CD4-positive, CD25-positive, alpha-beta regulatory T cell (primary cell): ENCODE measurements at regions not wholly inside any gene's neighbourhood (a gene's known extent, or its start where the extent isn't known, plus 50 kb on each side); places are given as distances from the start of the nearest gene placed in this dataset.
"Not testable (repeated sequence)": the region's sequence is repeated elsewhere in the genome, so short reads cannot be mapped to it uniquely, and the experiment has no call there.

Experiments used
- ATAC-seq, 2 donors: fragments of 150-1000 bp; cut with Tn5 transposase; one replicate each; pipeline ENCODE4 v1.10.0; 2021; ENCODE audit warnings: low read depth in 2 of 2, moderate number of reproducible peaks in 2 of 2, moderate library complexity in 1 of 2
- DNase-seq, 3 donors: peaks; one replicate each; pipeline versions ENCODE4 v3.0.0 to v3.0.0-alpha.2; 2012 to 2022; ENCODE audit warnings: mixed read lengths in 1 of 3
- H3K27ac ChIP-seq: one replicate; pipeline ENCODE4 v1.7.0; 2013; ENCODE audit warnings: mild to moderate bottlenecking, low read length; ENCODE audit not compliant: insufficient read depth, poor library complexity, severe bottlenecking
- H3K27me3 ChIP-seq: one replicate; pipeline ENCODE4 v1.7.0; 2013; ENCODE audit warnings: low read length; ENCODE audit not compliant: control insufficient read depth, insufficient read depth
- H3K36me3 ChIP-seq: one replicate; pipeline ENCODE4 v1.7.0; 2013; ENCODE audit warnings: mild to moderate bottlenecking, low read length, moderate library complexity; ENCODE audit not compliant: control insufficient read depth, insufficient read depth
- H3K4me1 ChIP-seq: 2 replicates; pipeline ENCODE4 v1.7.0; 2013; ENCODE audit warnings: mild to moderate bottlenecking, low read length; ENCODE audit not compliant: insufficient read depth, control insufficient read depth, poor library complexity, severe bottlenecking
- H3K4me3 ChIP-seq: one replicate; pipeline ENCODE4 v1.7.0; 2013; ENCODE audit warnings: low read depth, mild to moderate bottlenecking, low read length, moderate library complexity
- H3K9me3 ChIP-seq, 2 experiments: 1 replicate in 1 of 2; 2 replicates in 1 of 2; pipeline ENCODE4 v1.7.0; 2013; ENCODE audit warnings: low read length in 2 of 2, mild to moderate bottlenecking in 1 of 2, moderate library complexity in 1 of 2; ENCODE audit not compliant: control insufficient read depth in 2 of 2
- H3K27ac Mint-ChIP-seq, 3 donors: one replicate each; pipeline ENCODE4 v1.8.0; 2020 to 2022; ENCODE audit warnings: mild to moderate bottlenecking in 3 of 3, mixed read lengths in 3 of 3, moderate library complexity in 2 of 3
- H3K27me3 Mint-ChIP-seq: one replicate; pipeline ENCODE4 v1.8.0; 2022; ENCODE audit warnings: mild to moderate bottlenecking, mixed read lengths
- H3K36me3 Mint-ChIP-seq: one replicate; pipeline ENCODE4 v1.8.0; 2020; ENCODE audit warnings: mixed read lengths
- H3K4me1 Mint-ChIP-seq, 4 donors: one replicate each; pipeline ENCODE4 v1.8.0; 2020 to 2022; ENCODE audit warnings: mixed read lengths in 4 of 4, mild to moderate bottlenecking in 1 of 4
- H3K4me3 Mint-ChIP-seq, 4 donors: one replicate each; pipeline ENCODE4 v1.8.0; 2020 to 2022; ENCODE audit warnings: mild to moderate bottlenecking in 4 of 4, mixed read lengths in 4 of 4, moderate library complexity in 3 of 4
- H3K9me3 Mint-ChIP-seq, 7 donors: one replicate each; pipeline ENCODE4 v1.8.0; 2020 to 2022; ENCODE audit warnings: mixed read lengths in 7 of 7, mild to moderate bottlenecking in 3 of 7, moderate library complexity in 2 of 7

DNA sequence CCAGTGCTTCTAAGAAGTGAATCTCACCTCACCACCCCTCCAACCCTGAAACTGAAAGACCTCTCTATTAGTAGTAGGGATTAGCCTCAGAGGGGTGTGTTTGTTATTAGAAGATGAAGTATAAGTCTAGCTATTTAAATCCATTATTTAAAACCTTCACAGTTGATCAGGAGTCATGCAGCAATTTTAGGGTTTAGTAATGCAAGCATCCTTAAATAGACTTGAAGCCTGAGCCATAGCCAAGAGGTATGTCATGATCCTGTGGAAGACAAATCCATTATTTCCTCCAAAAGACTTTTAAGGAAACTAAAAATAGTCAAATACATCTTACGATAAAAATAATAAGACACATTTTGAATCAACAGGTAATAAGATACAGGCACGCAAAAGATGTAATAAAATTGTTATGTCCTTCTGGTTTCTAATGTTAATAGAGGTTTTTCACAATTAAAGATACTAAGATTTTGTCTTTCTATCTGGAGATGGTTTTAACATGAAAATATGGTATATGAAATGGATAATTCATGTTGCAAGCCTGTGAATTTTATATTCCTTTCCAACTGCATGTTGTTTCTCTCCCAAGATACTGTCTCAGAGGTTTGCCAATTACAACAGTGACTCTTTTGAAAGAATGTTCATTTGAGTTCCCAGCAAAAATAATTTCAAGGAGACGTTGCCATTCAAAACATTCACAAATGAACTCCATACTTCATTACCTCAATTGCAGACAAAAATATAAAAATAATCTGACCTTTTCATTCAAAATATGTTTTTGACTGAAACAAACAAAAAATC, 68.0 kb downstream of the LUZP4 start:
- Mint-ChIP-seq H3K27ac (no peak overlapping the region), H3K36me3 (no peaks in the 10 kb centered on the region), H3K4me1 (no peaks in the 10 kb centered on the region), H3K4me3 (no peak overlapping the region), H3K27me3 (no peaks in the 10 kb centered on the region), H3K9me3 (peaks cover 0 to 8% (median 2%) of the 10 kb centered on the region in 7 donors)
- Histone ChIP-seq H3K27me3 (no peaks in the 10 kb centered on the region), H3K36me3 (no peaks in the 10 kb centered on the region), H3K9me3 (no peaks in the 10 kb centered on the region), H3K4me1 (no peaks in the 10 kb centered on the region), H3K27ac (no peak overlapping the region), H3K4me3 (no peak overlapping the region)
- no peak for ATAC-seq
- no peak for DNase-seq

DNA sequence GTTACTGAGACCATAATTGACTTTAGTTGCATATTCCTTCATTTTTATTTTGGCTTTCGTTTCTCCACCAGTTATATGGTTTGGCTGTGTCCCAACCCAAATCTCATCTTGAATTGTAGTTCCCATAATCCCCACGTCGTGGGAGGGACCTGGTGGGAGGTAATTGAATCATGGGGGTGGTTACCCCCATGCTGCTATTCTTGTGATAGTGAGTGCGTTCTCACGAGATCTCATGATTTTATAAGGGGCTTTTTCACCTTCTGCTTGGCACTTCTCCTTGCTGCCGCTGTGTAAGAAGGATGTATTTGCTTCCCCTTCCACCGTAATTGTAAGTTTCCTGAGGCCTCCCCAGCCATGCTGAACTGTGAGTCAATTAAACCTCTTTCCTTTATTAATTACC, 70.0 kb downstream of the LUZP4 start:
- H3K36me3 ChIP-seq, H3K4me3 Mint-ChIP-seq, H3K4me1 Mint-ChIP-seq, H3K4me3 ChIP-seq, H3K27ac Mint-ChIP-seq, H3K4me1 ChIP-seq, H3K9me3 ChIP-seq, H3K27ac ChIP-seq, DNase-seq, ATAC-seq, H3K27me3 Mint-ChIP-seq, H3K27me3 ChIP-seq, H3K36me3 Mint-ChIP-seq: not testable (repeated sequence)
- peaks cover 0 to 11% (median 2%) of the 10 kb centered on the region in 7 donors for H3K9me3 Mint-ChIP-seq

- no peak overlapping the region for H3K27ac ChIP-seq
- H3K9me3 ChIP-seq, result no peaks in the 10 kb centered on the region
- Mint-ChIP-seq H3K9me3 (peaks cover 0 to 11% (median 0%) of the 10 kb centered on the region in 7 donors), H3K36me3 (no peaks in the 10 kb centered on the region), H3K4me3 (no peak overlapping the region), H3K4me1 (no peaks in the 10 kb centered on the region), H3K27me3 (no peaks in the 10 kb centered on the region), H3K27ac (no peak overlapping the region)
- ATAC-seq (no peak), DNase-seq (no peak)
- H3K4me1 ChIP-seq, result no peaks in the 10 kb centered on the region
- H3K27me3 ChIP-seq, result no peaks in the 10 kb centered on the region
- no peaks in the 10 kb centered on the region for H3K36me3 ChIP-seq
- H3K4me3 ChIP-seq, result no peak overlapping the region
Measured at GRCh38 chrX:115360220-115360781, 70.8 kb downstream of the LUZP4 start.

DNA sequence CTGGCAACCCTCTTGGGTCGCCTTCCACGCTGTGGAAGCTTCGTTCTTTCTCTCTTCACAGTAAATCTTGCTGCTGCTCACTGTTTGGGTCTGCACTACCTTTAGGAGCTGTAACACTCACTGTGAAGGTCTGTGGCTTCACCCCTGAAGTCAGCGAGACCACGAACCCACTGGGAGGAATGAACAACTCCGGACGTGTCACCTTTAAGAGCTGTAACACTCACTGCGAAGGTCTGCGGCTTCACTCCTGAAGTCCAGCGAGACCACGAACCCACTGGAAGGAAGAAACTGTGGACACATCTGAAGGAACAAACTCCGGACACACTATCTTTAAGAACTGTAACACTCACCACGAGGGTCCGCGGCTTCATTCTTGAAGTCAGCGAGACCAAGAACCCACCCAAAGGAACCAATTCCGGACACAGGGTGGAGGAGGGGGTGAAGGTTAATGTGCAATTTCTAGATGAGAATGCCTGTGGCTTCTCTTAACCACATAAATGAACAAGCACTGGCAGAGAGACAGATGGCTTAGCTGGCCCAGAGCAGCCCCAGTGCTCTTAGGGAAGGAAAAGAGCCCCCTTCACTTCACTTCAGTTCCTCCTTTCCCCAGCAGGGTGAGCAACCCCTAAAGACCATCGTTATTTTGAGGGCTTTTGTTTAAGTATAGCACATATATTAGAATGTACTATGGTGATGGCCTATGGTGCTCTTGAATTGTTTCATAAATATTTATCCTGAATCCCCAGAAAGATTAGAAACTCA, 73.0 kb downstream of the LUZP4 start:
- no peak for ATAC-seq
- no peaks in the 10 kb centered on the region for H3K9me3 ChIP-seq
- Mint-ChIP-seq H3K27ac (no peak overlapping the region), H3K27me3 (no peaks in the 10 kb centered on the region), H3K9me3 (peaks cover 0 to 5% (median 0%) of the 10 kb centered on the region in 7 donors), H3K36me3 (no peaks in the 10 kb centered on the region), H3K4me3 (no peak overlapping the region), H3K4me1 (no peaks in the 10 kb centered on the region)
- H3K36me3 ChIP-seq, result no peaks in the 10 kb centered on the region
- H3K4me3 ChIP-seq, result no peak overlapping the region
- H3K4me1 ChIP-seq, result no peaks in the 10 kb centered on the region
- DNase-seq, result no peak
- no peak overlapping the region for H3K27ac ChIP-seq
- H3K27me3 ChIP-seq, result no peaks in the 10 kb centered on the region

- DNase-seq (no peak), ATAC-seq (no peak)
- Mint-ChIP-seq H3K27me3 (no peaks in the 10 kb centered on the region), H3K27ac (no peak overlapping the region), H3K4me3 (no peak overlapping the region), H3K4me1 (no peaks in the 10 kb centered on the region), H3K36me3 (no peaks in the 10 kb centered on the region), H3K9me3 (peaks cover 0 to 5% (median 0%) of the 10 kb centered on the region in 7 donors)
- Histone ChIP-seq H3K27me3 (no peaks in the 10 kb centered on the region), H3K36me3 (no peaks in the 10 kb centered on the region), H3K9me3 (no peaks in the 10 kb centered on the region), H3K4me1 (no peaks in the 10 kb centered on the region), H3K27ac (no peak overlapping the region), H3K4me3 (no peak overlapping the region)
Measured at GRCh38 chrX:115363372-115363771, 73.9 kb downstream of the LUZP4 start.

DNA sequence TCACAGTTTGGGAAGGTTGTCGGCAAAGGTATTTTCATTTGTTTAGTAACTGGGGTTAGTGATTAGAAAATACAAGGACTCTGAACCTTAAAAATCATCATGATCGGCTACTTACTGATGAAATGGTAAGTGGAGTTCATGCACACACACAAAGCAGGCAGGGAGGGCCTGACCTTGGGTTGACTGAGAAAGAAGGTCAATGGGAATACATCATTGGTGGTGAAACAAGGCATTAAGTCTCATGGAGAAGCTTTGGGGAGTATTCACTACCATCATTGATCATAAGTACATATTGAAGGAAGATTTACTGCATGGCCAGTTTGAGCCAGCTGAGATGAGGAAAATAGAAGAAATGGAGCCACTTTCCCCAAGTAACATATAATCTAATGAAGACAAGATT, 74.4 kb downstream of the LUZP4 start:
- Mint-ChIP-seq H3K27me3 (no peaks in the 10 kb centered on the region), H3K4me1 (no peaks in the 10 kb centered on the region), H3K4me3 (no peak overlapping the region), H3K27ac (no peak overlapping the region), H3K9me3 (peaks cover 0 to 5% (median 0%) of the 10 kb centered on the region in 7 donors), H3K36me3 (no peaks in the 10 kb centered on the region)
- Histone ChIP-seq H3K27me3 (no peaks in the 10 kb centered on the region), H3K9me3 (no peaks in the 10 kb centered on the region), H3K36me3 (no peaks in the 10 kb centered on the region), H3K4me3 (no peak overlapping the region), H3K27ac (no peak overlapping the region), H3K4me1 (no peaks in the 10 kb centered on the region)
- no peak for DNase-seq
- ATAC-seq, result no peak

GRCh38 chrX:115364670-115365069, 75.2 kb downstream of the LUZP4 start:
- no peaks in the 10 kb centered on the region for H3K27me3 ChIP-seq
- Mint-ChIP-seq H3K4me1 (no peaks in the 10 kb centered on the region), H3K27me3 (no peaks in the 10 kb centered on the region), H3K36me3 (no peaks in the 10 kb centered on the region), H3K4me3 (no peak overlapping the region), H3K27ac (no peak overlapping the region), H3K9me3 (peaks cover 0 to 5% (median 0%) of the 10 kb centered on the region in 7 donors)
- no peaks in the 10 kb centered on the region for H3K4me1 ChIP-seq
- H3K4me3 ChIP-seq, result no peak overlapping the region
- no peak for DNase-seq
- no peaks in the 10 kb centered on the region for H3K36me3 ChIP-seq
- H3K27ac ChIP-seq, result no peak overlapping the region
- H3K9me3 ChIP-seq, result no peaks in the 10 kb centered on the region
- ATAC-seq, result no peak
